ENCODE measurements at regions not wholly inside any gene's neighbourhood (a gene's known extent, or its start where the extent isn't known, plus 50 kb on each side); places are given as distances from the start of the nearest gene placed in this dataset.

DNA sequence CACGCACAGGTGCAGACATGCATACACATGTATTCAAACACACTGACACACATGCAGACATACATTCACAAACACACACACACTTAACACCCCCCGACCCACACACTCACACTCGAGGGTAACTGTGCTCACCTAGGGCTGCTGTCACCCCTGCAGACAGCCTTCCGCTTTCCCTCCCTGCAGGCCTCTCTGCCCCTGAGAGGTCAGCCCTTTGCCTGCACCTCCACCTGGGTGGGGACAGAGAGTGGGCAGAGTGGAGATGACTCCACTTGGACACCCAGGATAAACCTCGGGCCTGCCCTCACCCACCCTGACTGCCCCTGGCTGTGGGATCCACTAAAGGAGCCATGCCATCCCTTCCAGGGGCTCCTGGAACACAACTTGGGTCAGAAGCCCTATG lies 264.3 kb downstream of the PTPRU start:
- no peak for DNase-seq

GRCh38 chr1:29500041-29500440 lies 263.7 kb downstream of the PTPRU start:
- DNase-seq: no peak

DNA sequence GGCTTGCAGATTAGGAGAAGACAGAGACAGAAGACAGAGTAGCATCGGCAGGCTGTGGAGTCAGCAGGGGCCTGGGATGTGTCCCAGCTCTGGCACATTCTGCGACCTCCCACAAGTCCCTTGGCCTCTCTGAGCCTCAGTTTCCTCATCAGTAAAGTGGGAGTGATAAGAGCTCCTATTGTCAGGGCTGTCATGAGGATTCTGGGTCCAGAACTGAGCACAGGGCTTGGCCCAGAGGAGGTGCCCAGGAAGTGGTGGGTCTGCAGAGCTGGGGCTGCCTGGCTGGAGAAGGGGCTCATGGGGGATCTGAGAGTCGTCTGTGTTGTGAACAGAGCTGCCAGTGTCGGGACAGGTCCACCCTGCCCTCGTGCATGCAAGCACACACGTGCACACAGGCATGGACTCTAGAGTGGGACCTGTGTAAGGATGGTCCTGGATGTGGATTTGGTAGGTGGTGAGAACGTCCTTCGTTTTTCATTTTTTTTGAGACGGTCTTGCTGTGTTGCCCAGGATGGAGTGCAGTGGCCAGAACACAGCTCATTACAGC lies 262.9 kb downstream of the PTPRU start:
- no peak for DNase-seq

DNA sequence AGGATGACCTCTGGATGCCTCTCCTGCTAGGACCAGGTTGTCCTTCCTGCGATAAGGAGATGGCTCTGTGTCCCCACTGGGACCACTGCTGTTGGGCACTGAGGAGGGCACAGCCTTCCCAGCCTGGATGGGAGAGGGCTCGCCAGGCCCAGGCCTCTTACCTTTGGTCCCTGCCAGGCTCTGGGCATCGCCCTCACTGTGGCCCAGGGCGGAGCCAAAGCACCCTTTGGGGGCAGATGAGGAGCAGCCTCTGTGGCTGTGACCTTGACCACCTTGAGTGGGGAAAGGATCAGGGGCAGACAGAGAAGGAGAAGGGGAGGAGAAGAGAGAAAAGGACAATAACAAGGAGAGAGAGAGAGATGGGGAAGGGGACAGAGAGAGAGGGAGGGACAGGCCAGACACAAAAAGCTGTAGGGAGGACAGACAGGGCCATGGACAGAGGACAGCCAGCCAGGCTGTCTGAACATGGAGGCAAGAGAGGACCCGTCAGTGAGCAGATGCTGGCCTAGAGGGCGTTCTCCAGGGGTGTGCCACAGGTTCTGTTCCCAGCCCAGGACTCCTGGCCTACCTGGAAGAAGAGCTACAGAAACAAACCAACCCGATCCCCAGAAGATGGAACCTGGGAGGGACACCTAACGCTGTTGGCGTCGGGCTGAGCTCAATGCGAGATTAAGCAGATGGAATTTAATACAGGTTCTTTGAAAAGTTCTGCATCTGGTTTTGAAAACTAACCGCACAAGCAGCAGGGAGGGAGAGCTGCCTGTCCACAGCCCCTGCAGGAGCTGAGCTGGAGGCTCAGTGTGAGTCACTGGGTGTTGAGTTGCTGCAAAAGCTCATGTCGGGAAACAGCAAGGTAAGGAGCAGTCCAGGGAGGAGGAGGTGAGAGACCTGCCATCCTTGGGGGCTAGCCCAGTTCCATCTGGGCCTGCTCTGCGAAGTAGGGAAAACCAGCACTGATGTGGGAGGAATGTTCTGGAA lies 262.1 kb downstream of the PTPRU start:
- no peak for DNase-seq

DNA sequence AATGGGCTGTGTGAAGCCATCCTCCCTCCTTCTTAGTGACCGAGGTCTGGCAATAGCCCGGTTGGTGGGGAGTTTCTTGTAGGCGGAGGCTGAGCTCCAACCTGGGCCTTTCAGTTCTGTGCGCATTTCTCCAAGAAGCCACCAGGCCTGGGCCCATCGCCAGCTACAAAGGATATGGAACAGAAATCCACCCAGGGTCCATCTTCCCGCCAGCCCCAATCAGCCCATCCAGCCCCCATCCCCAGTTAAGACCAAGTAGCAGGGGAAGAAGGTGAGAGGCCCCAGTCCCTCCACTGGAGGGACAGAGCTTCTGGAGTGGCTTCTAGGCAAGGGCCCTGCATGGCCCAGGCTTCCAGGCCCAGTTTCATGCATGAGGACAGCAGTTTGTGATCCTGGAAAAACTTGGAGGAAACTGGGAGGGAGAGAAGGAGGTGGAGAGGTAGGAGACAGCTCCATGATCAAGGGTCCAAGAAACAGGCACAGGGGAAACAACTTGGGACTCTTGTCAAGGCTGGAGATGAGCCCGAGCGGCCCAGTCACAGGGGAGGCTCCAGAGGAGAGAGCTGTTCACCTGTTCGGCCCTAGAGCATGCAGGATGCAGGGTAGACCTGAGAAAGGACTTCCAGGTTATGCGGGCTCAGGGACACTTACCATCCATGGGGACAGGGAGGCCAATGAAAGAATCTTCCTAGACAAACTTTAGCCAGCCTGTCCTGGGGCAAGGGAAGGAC lies 261.2 kb downstream of the PTPRU start:
- DNase-seq: no peak

GRCh38 chr1:29496701-29497100 lies 260.4 kb downstream of the PTPRU start:
- DNase-seq: no peak

GRCh38 chr1:29490204-29490934 lies 254.0 kb downstream of the PTPRU start:
- DNase-seq: no peak

DNA sequence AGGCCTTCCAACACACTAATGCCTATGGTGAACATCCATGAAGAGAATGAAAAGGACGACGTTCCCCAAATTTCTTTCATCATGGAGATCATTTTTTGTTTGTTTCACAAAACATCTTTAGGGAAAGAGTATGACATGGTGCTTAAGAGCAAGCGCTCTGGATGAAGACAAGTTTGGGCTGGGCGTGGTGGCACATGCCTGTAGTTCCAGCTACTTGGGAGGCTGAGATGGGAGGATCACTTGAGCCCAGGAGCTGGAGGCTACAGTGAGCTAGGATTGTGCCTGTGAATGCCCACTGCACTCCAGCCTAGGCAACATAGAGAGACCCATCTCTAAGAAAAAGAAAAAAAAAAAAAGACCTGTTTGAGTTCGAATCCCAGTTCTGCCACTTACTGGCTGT lies 253.1 kb downstream of the PTPRU start:
- no peak for DNase-seq

DNA sequence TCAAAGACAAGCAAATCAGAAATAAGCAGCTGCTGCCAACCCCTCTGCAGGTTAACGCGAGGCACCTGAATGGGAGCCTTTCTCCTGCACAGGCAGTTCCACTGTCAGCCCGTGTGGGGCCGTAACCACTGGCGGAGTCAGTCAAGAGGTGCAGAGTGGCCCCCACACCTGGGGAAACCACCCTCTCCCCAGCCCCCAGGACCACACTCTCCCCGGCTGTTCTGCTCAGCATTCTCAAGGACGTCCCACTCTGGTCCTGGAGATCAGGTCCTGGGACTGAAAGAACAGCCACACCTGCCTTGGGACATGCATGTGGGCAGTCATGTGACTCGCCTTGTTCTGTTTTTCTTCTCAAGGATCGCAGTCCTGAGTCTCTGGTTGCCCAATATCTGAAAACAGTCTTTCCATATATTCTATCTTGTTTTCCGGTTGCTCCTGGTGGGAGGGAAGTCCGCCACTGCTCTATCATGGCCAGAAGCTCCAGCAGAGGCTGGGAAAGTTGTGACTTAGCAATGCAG lies 252.5 kb downstream of the PTPRU start:
- DNase-seq: no peak

DNA sequence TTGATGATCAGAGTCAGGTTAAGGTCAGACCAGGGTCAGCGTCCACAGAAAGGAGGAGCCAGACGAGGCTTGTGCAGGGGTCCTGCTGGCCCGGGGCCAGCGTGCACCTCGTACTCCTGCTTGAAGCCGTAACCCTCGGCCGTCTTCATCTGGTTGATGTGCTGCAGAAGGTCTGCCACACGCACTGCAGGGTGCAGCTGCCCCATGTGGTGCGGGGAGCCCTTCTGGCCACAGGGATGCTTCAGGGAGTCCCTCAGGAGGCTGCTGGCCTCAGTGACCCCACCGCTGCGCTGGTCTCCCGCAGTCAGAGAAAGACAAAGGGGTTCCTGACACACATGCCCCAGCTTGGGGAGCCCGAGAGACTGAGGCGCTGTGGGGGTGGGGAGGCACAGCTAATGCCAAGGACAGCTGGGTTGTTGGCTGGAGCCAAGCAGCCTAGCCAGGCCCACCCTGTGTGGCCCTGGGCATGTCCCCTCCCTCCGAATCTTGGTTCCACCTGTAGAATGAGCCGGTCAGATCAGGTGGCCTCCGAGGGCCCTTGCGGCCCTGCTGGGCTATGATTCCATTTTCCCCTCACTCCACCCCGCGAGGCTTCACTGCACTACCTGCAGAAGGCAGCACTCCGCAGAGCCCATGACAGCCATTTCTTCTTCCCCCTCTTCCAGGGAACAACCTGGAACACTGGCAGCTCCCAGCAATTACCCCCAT lies 251.9 kb downstream of the PTPRU start:
- no peak for DNase-seq

- DNase-seq: no peak
Measured at GRCh38 chr1:29487291-29487690, 251.0 kb downstream of the PTPRU start.

DNA sequence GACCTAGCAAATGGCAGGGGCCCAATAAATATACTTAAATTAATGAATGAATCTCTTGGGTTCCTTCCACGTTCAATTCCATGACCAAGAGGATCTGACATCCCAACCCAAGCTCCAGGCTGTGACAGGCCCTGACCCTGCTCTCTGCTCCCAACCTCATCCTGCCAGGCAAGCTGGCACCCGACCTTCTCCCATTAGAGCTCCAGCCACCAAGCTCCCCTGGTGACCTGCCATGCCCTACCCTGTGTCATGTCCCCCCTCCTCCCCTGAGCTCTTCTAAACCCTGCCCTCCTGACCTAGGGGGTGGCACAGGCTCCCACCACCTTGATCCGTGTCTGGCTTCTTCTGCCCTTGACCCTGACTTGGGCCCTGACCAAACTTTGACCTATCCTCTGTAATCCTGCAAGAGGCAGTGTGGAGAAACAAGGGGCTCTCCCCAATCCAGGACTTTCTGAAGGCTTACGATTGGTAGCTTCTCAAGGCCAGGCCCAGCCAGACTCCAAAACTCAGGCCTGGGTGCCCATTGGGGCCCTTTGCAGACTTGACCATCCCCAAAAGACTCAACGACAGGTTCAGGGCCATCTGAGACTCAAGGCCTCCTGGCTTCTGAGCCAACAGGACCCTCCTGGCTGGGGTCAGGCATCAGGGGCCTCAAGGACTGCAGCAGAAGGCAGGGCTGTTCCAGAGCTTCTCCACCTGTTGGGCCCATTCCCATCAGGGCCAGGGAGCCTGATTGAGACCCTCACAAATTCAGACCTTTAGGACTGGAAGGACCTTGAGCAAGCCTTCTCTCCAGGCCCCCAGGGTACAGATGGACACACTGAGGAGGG lies 249.0 kb downstream of the PTPRU start:
- no peak for DNase-seq

DNA sequence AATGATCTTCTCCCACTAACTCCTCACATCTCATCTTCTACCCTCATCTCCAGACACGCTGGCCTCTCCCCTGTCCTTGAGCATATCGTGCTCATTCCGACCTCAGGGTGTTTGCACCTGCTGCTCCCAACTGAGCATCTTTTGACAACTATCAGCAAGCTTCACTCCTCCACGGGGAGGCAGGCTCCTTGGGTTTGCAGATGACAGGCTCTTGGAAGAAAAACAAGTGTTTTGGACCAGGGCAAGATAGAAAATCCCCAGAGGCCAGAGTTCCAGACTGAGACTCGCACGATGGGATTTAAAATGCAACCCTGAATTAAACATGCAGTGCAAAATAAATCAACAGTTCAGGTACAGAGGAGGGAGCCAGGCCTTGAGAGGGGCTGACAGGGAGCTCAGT lies 246.7 kb downstream of the PTPRU start:
- no peak for DNase-seq

GRCh38 chr1:29482064-29482463 lies 245.7 kb downstream of the PTPRU start:
- DNase-seq: no peak

DNA sequence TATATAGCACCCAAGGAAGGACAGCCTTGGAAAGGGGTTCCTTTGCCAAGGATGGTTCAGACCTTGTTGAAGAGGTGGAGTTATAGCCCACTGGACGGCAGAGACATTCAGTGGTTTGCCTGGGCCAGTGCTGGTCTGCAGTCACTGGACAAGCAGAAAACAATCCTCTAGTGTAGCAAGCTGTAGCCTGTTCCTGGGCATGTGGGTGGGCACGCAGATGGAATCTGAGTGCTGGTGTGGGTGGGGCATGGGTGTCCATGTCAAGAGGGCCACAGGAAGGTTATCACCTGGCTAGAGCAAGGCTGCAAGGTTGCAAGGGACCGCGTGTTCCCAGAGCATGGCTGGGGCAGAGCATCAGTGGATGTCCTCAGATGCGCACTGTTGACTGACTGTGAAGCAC lies 244.7 kb downstream of the PTPRU start:
- DNase-seq: no peak

- no peak for DNase-seq
Measured at GRCh38 chr1:29478879-29479278, 242.6 kb downstream of the PTPRU start.

DNA sequence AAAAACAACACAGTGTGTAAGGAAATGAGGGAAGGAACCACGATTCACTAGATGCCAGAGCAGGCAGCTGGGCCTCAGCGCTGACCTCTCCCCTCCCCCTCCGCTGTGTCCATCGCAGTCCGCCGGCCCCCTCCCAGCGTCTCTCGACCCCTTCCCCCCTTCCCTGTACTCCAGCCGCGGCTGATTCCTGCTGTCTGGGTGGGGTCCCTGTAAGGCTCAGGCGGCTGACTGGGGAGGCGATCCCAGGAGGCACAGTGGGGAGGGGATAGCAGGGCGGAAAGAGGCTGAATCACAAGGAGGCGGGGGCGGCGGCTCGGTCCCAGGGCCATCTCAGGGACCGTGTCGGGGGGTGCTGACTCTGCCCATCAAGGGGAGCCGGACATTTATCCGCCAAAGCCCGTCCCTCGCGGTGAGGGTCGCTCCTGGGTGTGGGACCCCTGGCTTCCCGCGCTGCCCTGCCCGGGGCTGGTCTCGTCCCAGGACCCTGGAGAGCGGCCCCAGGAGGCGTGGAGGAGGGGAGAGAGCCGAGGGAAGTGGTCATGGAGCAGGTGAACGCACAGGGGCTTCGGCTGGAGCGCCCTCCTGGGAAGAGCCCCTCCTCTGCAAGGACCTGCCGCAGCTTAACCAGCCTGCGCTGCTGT lies 241.9 kb downstream of the PTPRU start:
- DNase-seq: no peak

GRCh38 chr1:29475326-29475725 lies 239.0 kb downstream of the PTPRU start:
- DNase-seq: no peak

DNA sequence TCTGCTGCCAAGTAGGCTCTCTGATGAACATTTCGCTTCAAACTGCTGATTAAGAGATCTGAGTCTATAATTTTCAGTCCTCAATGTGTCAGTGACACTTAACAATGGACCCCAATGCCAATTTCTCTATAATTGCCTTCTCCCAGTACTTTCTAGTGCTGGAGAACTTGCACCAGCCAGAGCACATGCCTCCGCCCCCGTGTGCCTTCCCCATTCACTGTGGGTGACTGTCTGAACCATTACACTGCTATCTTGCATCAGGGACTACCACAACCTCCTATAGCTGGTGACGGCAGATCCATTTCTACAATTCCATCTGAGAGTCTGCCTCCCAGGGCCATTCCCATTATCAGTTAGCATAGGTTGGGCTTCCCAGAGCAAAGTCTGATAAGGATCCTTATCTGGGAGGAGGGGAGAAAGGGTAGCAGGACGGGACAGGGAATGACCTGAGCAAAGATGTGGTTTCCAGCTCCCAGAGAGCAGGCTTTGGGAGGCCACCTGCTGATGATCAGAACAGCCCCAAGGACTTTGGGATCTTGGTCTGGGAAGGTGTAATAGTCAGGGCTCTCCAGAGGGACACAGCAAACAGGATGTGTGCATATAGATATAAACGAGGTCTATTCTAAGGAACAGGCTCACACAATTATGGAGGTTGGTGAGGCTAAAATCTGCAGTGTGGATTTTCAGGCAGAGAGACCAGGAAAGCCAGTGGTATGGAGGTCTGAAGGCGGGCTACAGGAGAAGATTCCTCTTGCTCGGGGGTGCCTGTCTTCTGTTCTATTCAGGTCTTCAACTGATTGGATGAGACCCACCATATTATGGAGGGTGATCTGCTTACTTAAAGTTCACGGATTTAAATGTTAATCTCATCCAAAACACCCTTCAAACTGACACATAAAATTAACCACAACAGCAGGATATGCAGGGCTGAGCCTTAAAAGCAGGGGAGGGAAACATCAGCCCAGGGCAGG lies 238.2 kb downstream of the PTPRU start:
- no peak for DNase-seq

Measured in stimulated activated CD4-positive, alpha-beta T cell treated with anti-CD3 and anti-CD28 coated beads, Interleukin-4, amount 100 ng/mL, for 4 hours (primary cell).